Fibroblast of pulmonary artery (primary cell): ENCODE measurements at regions not wholly inside any gene's neighbourhood (a gene's known extent, or its start where the extent isn't known, plus 50 kb on each side); places are given as distances from the start of the nearest gene placed in this dataset.

Experiments used
- DNase-seq: peaks from one replicate; pipeline ENCODE4 v3.0.0-alpha.2; 2010; ENCODE audit warnings: low read depth
- H3K4me3 ChIP-seq: replicated peaks from 2 replicates; pipeline ENCODE4 v1.5.1; 2011; ENCODE audit warnings: low read depth, mild to moderate bottlenecking, control low read depth, low read length, moderate library complexity
- CTCF ChIP-seq: IDR thresholded peaks from 2 replicates; pipeline ENCODE4 v1.5.1; 2011; ENCODE audit warnings: mild to moderate bottlenecking, control low read depth, low read length, inconsistent platforms; ENCODE audit errors: missing control alignments

GRCh38 chr1:79109445-79109844 lies 102.9 kb upstream of the ADGRL4 start:
- TF ChIP-seq CTCF = no peak

GRCh38 chr1:79105500-79105899 lies 99.0 kb upstream of the ADGRL4 start:
- peak; percentile 32 for DNase-seq
- H3K4me3 ChIP-seq = no peak overlapping the region
- TF ChIP-seq CTCF = no peak

More at GRCh38 chr1:79109445-79109844, 102.9 kb upstream of the ADGRL4 start:
- DNase-seq = no peak
- no peak overlapping the region for H3K4me3 ChIP-seq

- DNase-seq = no peak
- H3K4me3 ChIP-seq = no peak overlapping the region
- TF ChIP-seq CTCF = no peak
These were observed 98.1 kb upstream of the ADGRL4 start for GRCh38 chr1:79104617-79105016.

- DNase-seq = peak; percentile 69
- TF ChIP-seq CTCF = no peak
- H3K4me3 ChIP-seq = no peak overlapping the region
These were observed 93.9 kb upstream of the ADGRL4 start for GRCh38 chr1:79100385-79100784.

GRCh38 chr1:79090985-79091384 lies 84.5 kb upstream of the ADGRL4 start:
- DNase-seq = no peak
- H3K4me3 ChIP-seq = no peak overlapping the region
- TF ChIP-seq CTCF = no peak

- no peak for DNase-seq
- no peak for TF ChIP-seq CTCF
- no peak overlapping the region for H3K4me3 ChIP-seq
These were observed 83.4 kb upstream of the ADGRL4 start for GRCh38 chr1:79089946-79090345.

GRCh38 chr1:79082233-79082632 lies 75.7 kb upstream of the ADGRL4 start:
- DNase-seq = no peak
- TF ChIP-seq CTCF = no peak
- no peak overlapping the region for H3K4me3 ChIP-seq
